ENCODE measurements at regions not wholly inside any gene's neighbourhood (a gene's known extent, or its start where the extent isn't known, plus 50 kb on each side); places are given as distances from the start of the nearest gene placed in this dataset.

DNA sequence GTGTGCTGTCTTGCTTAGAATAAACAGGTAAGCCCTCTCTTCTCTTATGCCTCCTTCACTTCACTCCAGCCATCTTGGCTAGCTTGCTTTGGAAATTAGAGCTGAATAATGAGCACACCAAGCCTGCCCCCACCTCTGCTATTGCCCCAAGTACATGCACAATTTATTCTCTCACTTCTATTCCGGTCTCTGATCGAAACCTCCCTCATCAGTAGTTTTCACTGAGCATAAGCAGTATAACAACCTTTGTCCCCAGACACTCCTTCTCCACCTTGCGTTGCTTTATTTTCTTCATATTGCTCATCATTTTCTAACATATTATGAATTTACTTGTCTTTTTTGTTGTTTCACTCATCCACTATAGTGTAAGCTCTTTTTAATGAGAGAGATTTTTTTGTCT lies 253.4 kb downstream of the GXYLT1 start:
- no peak for DNase-seq (ENCODE audit: extremely low read depth, insufficient read length)
- Histone ChIP-seq H3K36me3 (ENCODE audit: control insufficient read depth, insufficient read depth, low read length) (no peaks in the 10 kb centered on the region), H3K4me3 (replicated peaks; ENCODE audit: low read depth, low read length) (no peak overlapping the region), H3K27me3 (replicated peaks; ENCODE audit: control insufficient read depth, insufficient read depth, low read length) (no peaks in the 10 kb centered on the region)
- TF ChIP-seq, protein P1, sequence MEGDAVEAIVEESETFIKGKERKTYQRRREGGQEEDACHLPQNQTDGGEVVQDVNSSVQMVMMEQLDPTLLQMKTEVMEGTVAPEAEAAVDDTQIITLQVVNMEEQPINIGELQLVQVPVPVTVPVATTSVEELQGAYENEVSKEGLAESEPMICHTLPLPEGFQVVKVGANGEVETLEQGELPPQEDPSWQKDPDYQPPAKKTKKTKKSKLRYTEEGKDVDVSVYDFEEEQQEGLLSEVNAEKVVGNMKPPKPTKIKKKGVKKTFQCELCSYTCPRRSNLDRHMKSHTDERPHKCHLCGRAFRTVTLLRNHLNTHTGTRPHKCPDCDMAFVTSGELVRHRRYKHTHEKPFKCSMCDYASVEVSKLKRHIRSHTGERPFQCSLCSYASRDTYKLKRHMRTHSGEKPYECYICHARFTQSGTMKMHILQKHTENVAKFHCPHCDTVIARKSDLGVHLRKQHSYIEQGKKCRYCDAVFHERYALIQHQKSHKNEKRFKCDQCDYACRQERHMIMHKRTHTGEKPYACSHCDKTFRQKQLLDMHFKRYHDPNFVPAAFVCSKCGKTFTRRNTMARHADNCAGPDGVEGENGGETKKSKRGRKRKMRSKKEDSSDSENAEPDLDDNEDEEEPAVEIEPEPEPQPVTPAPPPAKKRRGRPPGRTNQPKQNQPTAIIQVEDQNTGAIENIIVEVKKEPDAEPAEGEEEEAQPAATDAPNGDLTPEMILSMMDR (IDR thresholded peaks at IDR 0.05; ENCODE audit: insufficient read depth, low read length, poor library complexity, severe bottlenecking): no peak

DNA sequence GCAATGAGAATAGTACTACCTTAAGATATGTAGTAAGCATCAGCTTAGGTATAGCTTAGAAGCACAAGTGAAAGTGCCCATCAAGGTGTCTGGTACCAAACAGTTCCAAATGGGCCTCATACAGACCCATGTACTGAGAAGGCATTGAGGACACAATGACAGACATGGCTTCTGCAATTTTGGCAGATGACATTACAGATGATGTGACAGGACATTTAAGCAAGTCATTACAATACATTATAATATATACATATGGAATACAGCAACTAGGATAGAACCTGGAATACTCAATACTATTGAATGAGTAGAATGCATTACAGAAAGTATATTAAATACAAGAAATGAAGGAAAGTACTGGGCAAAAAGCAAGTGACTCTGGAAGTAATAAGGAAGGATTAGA lies 256.4 kb downstream of the GXYLT1 start:
- H3K27me3 ChIP-seq (replicated peaks; ENCODE audit: control insufficient read depth, insufficient read depth, low read length): no peaks in the 10 kb centered on the region
- no peak for DNase-seq (ENCODE audit: extremely low read depth, insufficient read length)
- TF ChIP-seq, protein P1 (IDR thresholded peaks at IDR 0.05; ENCODE audit: insufficient read depth, low read length, poor library complexity, severe bottlenecking): no peak

DNA sequence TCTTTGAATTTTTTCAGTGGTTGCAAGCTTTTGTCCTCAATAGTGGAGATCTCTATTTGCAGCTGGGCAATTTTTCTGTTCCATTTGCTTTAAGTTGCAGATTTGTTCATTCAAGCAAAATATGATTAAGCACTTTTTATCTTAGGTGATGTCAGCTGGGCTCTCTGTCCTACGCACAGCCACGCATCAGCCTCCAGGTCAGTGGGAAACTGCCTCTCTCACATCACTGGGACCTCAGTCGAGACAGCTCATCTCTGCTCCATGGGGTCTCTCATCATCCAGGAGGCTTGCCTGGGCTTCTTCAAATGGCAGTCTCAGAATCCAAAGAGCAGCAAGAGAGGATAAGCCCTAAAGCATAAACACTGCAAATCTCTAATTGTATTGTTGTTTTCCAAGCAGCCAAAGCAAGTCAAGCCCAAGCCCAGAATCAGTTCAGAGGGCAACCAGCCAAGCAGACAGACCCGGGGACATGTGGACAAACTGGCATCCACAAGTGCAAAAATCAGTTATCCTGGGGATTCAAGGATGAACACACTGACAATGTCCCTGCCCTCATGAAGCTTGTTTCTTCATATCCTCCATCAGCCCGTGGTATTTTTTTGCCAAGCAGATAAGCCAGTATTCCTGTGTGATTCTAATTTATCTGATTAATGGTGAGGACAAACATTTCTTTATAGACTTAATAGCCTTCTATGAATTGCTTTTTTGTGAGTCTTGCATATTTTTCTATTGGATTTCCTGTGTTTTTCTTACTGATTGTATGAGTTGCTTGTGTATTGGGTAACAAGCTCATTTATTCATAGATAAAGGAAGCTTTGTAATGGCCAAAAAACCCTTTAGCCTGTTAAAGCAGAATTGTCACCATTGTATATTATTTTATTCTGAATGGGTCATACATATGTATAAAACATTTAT lies 262.5 kb downstream of the GXYLT1 start:
- H3K4me3 ChIP-seq (replicated peaks; ENCODE audit: low read depth, low read length): no peak overlapping the region
- H3K27me3 ChIP-seq (replicated peaks; ENCODE audit: control insufficient read depth, insufficient read depth, low read length): no peaks in the 10 kb centered on the region
- no peak for DNase-seq (ENCODE audit: extremely low read depth, insufficient read length)
- TF ChIP-seq, protein P1 (IDR thresholded peaks at IDR 0.05; ENCODE audit: insufficient read depth, low read length, poor library complexity, severe bottlenecking): no peak
- H3K36me3 ChIP-seq (ENCODE audit: control insufficient read depth, insufficient read depth, low read length): no peaks in the 10 kb centered on the region

More for the DNA sequence above, 256.4 kb downstream of the GXYLT1 start:
- H3K4me3 ChIP-seq (replicated peaks; ENCODE audit: low read depth, low read length): no peak overlapping the region
- no peaks in the 10 kb centered on the region for H3K36me3 ChIP-seq (ENCODE audit: control insufficient read depth, insufficient read depth, low read length)

DNA sequence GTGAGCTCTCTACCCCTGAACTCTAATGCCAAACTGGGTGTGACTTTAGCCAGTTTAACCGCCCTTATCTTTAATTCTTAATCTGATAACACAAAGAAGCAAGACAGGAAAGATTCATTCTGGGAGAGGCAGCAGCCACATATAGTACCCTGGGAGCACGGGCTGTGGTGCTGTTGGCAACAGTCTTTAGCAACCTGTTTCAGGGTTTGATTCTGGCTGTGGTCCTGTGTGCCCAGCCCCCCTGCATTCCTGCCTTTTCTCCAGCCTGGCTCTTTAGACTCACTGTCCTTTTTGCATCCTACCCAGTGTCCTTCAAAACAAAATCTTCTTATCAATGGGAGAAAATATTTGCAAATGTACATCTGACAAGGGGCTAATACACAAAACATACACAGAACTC lies 275.2 kb downstream of the GXYLT1 start:
- Histone ChIP-seq H3K4me3 (replicated peaks; ENCODE audit: low read depth, low read length) (no peak overlapping the region), H3K36me3 (ENCODE audit: control insufficient read depth, insufficient read depth, low read length) (no peaks in the 10 kb centered on the region), H3K27me3 (replicated peaks; ENCODE audit: control insufficient read depth, insufficient read depth, low read length) (no peaks in the 10 kb centered on the region; the same call in 1 of the 2 replicates)
- no peak for DNase-seq (ENCODE audit: extremely low read depth, insufficient read length)
- TF ChIP-seq, protein P1 (IDR thresholded peaks at IDR 0.05; ENCODE audit: insufficient read depth, low read length, poor library complexity, severe bottlenecking): no peak

DNA sequence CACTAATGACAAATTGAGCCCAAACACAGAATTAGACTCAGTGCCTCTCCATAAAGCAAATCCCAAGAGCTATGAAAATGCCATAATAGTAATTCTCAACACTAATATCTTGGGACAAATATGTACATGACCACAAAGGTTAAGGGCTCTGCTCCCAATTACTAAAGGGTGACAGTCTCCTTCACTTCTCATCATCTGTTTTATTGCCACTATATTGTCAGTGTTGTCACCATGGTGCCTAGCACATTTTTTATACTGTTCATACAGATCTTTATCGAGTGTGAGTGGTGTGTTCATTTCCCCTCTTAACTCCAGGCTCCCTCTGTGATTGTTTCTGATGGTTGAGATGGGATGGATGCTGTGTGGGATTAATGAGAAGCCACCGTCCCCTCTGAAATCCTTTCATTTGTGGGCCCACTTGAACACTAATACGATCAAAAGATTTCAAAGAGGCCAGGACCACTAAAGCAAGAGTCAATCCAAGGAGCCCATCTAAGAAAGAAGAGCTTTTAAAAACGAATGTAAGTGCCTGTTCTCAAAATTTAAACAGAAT lies 277.7 kb downstream of the GXYLT1 start:
- TF ChIP-seq, protein P1 (IDR thresholded peaks at IDR 0.05; ENCODE audit: insufficient read depth, low read length, poor library complexity, severe bottlenecking): no peak
- Histone ChIP-seq H3K4me3 (replicated peaks; ENCODE audit: low read depth, low read length) (no peak overlapping the region), H3K27me3 (replicated peaks; ENCODE audit: control insufficient read depth, insufficient read depth, low read length) (no peaks in the 10 kb centered on the region; the same call in 1 of the 2 replicates), H3K36me3 (ENCODE audit: control insufficient read depth, insufficient read depth, low read length) (no peaks in the 10 kb centered on the region)
- DNase-seq (ENCODE audit: extremely low read depth, insufficient read length): no peak
